Keratinocyte (primary cell): ENCODE measurements at regions not wholly inside any gene's neighbourhood (a gene's known extent, or its start where the extent isn't known, plus 50 kb on each side); places are given as distances from the start of the nearest gene placed in this dataset.

Source experiments
- DNase-seq: peaks from one replicate; pipeline ENCODE4 v3.0.0-alpha.2; 2011; ENCODE audit warnings: low read depth, missing footprints, low spot score
- FAIRE-seq: peaks from 2 replicates; lab custom pipeline; 2011; peaks lifted over from hg19 to GRCh38; lab: Jason Lieb, UNC
- H2AFZ ChIP-seq: 2 replicates; pipeline ENCODE4 v1.6.0; 2012; ENCODE audit warnings: low read length, control low read depth, inconsistent platforms; ENCODE audit not compliant: control insufficient read depth
- H3K27ac ChIP-seq: 2 replicates; pipeline ENCODE4 v1.5.1; 2011; ENCODE audit warnings: low read length; ENCODE audit not compliant: control insufficient read depth, insufficient read depth
- H3K27me3 ChIP-seq: 3 replicates; pipeline ENCODE4 v1.6.0; 2011; ENCODE audit warnings: low read length; ENCODE audit not compliant: control insufficient read depth, insufficient read depth; ENCODE audit errors: extremely low read depth
- H3K36me3 ChIP-seq, 2 experiments: 2 replicates in 1 of 2; 3 replicates in 1 of 2; pipeline ENCODE4 v1.5.1; 2011; ENCODE audit warnings: low read length in 2 of 2, mild to moderate bottlenecking in 1 of 2; ENCODE audit not compliant: control insufficient read depth in 2 of 2, insufficient read depth in 2 of 2; ENCODE audit errors: extremely low read depth in 1 of 2
- H3K4me1 ChIP-seq: 3 replicates; pipeline ENCODE4 v1.5.1; 2011; ENCODE audit warnings: low read length; ENCODE audit not compliant: control insufficient read depth, insufficient read depth; ENCODE audit errors: extremely low read depth
- H3K4me2 ChIP-seq: 3 replicates; pipeline ENCODE4 v1.6.0; 2011; ENCODE audit warnings: low read depth, low read length; ENCODE audit not compliant: control insufficient read depth, insufficient read depth; ENCODE audit errors: extremely low read depth
- H3K4me3 ChIP-seq, 3 experiments: fragments of 200-600 bp in 1 of 3; sonication (generic) in 1 of 3; 2 replicates in 2 of 3; 3 replicates in 1 of 3; pipeline ENCODE4 v1.5.1; 2011 to 2016; ENCODE audit warnings: low read length in 3 of 3, mild to moderate bottlenecking in 3 of 3, control low read depth in 2 of 3, inconsistent platforms in 1 of 3, low read depth in 1 of 3, mixed read lengths in 1 of 3, mixed run types in 1 of 3, moderate library complexity in 1 of 3; ENCODE audit not compliant: control insufficient read depth in 2 of 3, insufficient read depth in 2 of 3; ENCODE audit errors: extremely low read depth in 1 of 3
- H3K79me2 ChIP-seq: 2 replicates; pipeline ENCODE4 v1.6.0; 2012; ENCODE audit warnings: low read length; ENCODE audit not compliant: control insufficient read depth, insufficient read depth
- H3K9ac ChIP-seq: 3 replicates; pipeline ENCODE4 v1.6.0; 2011; ENCODE audit warnings: low read length; ENCODE audit not compliant: control insufficient read depth, insufficient read depth; ENCODE audit errors: extremely low read depth
- H3K9me1 ChIP-seq: 3 replicates; pipeline ENCODE4 v1.6.0; 2011; ENCODE audit warnings: low read length; ENCODE audit not compliant: control insufficient read depth, insufficient read depth; ENCODE audit errors: extremely low read depth
- H3K9me3 ChIP-seq: 2 replicates; pipeline ENCODE4 v1.5.1; 2012; ENCODE audit warnings: low read depth, low read length; ENCODE audit not compliant: control insufficient read depth
- H4K20me1 ChIP-seq: 3 replicates; pipeline ENCODE4 v1.6.0; 2011; ENCODE audit warnings: low read length; ENCODE audit not compliant: control insufficient read depth, insufficient read depth; ENCODE audit errors: extremely low read depth
- EZH2 ChIP-seq: IDR thresholded peaks from one replicate; pipeline ENCODE4 v1.6.1; 2012; ENCODE audit warnings: inconsistent platforms, mild to moderate bottlenecking, low read length, moderate library complexity
- dilution Hi-C: fragments of 300-500 bp; cut with MboI; formaldehyde crosslinking; loops from one replicate; pipeline ENCODE4 v1.7.0; 2020; ENCODE audit warnings: low sequenced_read_pairs; ENCODE audit not compliant: extremely low pct_ligation_motif_present
- TF ChIP-seq, protein P1 (sequence below), 3 experiments: IDR thresholded peaks in 1 of 3; conservative IDR thresholded peaks in 1 of 3; optimal IDR thresholded peaks in 1 of 3; 2 replicates in 2 of 3; 3 replicates in 1 of 3; pipeline versions ENCODE3 to v1.5.1; 2011; ENCODE audit warnings: low read length in 3 of 3, mild to moderate bottlenecking in 3 of 3, moderate library complexity in 2 of 3, control low read depth in 1 of 3, inconsistent platforms in 1 of 3; ENCODE audit not compliant: insufficient read depth in 2 of 3; ENCODE audit errors: extremely low read depth in 1 of 3

GRCh38 chr18:76567835-76568445, 72.9 kb upstream of the ZNF516 start:
- Histone ChIP-seq H3K27me3 (no peaks in the 10 kb centered on the region), H3K27ac (no peak overlapping the region), H3K79me2 (no peaks in the 10 kb centered on the region), H2AFZ (no peak overlapping the region), H3K4me3 (no peak overlapping the region), H3K9me1 (no peaks in the 10 kb centered on the region), H4K20me1 (no peaks in the 10 kb centered on the region), H3K9me3 (peaks cover 4% of the 10 kb centered on the region), H3K4me2 (no peak overlapping the region), H3K9ac (no peak overlapping the region), H3K4me1 (peaks cover 35% of the 10 kb centered on the region), H3K36me3 (no peaks in the 10 kb centered on the region)
- FAIRE-seq: no peak
- no peak for DNase-seq
- TF ChIP-seq, protein P1, sequence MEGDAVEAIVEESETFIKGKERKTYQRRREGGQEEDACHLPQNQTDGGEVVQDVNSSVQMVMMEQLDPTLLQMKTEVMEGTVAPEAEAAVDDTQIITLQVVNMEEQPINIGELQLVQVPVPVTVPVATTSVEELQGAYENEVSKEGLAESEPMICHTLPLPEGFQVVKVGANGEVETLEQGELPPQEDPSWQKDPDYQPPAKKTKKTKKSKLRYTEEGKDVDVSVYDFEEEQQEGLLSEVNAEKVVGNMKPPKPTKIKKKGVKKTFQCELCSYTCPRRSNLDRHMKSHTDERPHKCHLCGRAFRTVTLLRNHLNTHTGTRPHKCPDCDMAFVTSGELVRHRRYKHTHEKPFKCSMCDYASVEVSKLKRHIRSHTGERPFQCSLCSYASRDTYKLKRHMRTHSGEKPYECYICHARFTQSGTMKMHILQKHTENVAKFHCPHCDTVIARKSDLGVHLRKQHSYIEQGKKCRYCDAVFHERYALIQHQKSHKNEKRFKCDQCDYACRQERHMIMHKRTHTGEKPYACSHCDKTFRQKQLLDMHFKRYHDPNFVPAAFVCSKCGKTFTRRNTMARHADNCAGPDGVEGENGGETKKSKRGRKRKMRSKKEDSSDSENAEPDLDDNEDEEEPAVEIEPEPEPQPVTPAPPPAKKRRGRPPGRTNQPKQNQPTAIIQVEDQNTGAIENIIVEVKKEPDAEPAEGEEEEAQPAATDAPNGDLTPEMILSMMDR (optimal IDR thresholded peaks at IDR 0.05 in 1 of 3, IDR thresholded peaks at IDR 0.05 in 1 of 3, conservative IDR thresholded peaks at IDR 0.05 in 1 of 3; ENCODE audit: extremely low read depth in 1 of 3, insufficient read depth in 2 of 3, low read length in 3 of 3): no peak
- TF ChIP-seq EZH2: no peak
- dilution Hi-C loops: no loop called here

- dilution Hi-C loops: no loop called here
- peak overlapping the region; percentile 8 for H3K4me2 ChIP-seq
These were observed 71.9 kb upstream of the ZNF516 start for GRCh38 chr18:76566987-76567386.

More at GRCh38 chr18:76566987-76567386, 71.9 kb upstream of the ZNF516 start:
- TF ChIP-seq, protein P1 (optimal IDR thresholded peaks at IDR 0.05 in 1 of 3, IDR thresholded peaks at IDR 0.05 in 1 of 3, conservative IDR thresholded peaks at IDR 0.05 in 1 of 3; ENCODE audit: extremely low read depth in 1 of 3, insufficient read depth in 2 of 3, low read length in 3 of 3): no peak
- TF ChIP-seq EZH2: no peak
- H4K20me1 ChIP-seq: no peaks in the 10 kb centered on the region
- no peaks in the 10 kb centered on the region for H3K79me2 ChIP-seq
- no peaks in the 10 kb centered on the region for H3K9me1 ChIP-seq
- H3K4me3 ChIP-seq: no peak overlapping the region
- no peak for DNase-seq
- FAIRE-seq: peak; percentile 49
- H2AFZ ChIP-seq: no peak overlapping the region
- H3K27ac ChIP-seq: no peak overlapping the region
- H3K4me1 ChIP-seq: peaks cover 33% of the 10 kb centered on the region
- peaks cover 12% of the 10 kb centered on the region for H3K9me3 ChIP-seq
- no peaks in the 10 kb centered on the region for H3K27me3 ChIP-seq
- no peak overlapping the region for H3K9ac ChIP-seq
- H3K36me3 ChIP-seq: no peaks in the 10 kb centered on the region
